ENCODE measurements at regions not wholly inside any gene's neighbourhood (a gene's known extent, or its start where the extent isn't known, plus 50 kb on each side); places are given as distances from the start of the nearest gene placed in this dataset.

- no peak for DNase-seq (ENCODE audit: low read depth)
Observed at GRCh38 chr2:129888461-129888860, 91.0 kb upstream of the RAB6C start.

- DNase-seq (ENCODE audit: low read depth), result no peak
Observed at GRCh38 chr2:129888896-129889295, 90.6 kb upstream of the RAB6C start.

- DNase-seq (ENCODE audit: low read depth), result no peak
Observed at GRCh38 chr2:129891341-129892320, 87.8 kb upstream of the RAB6C start.

GRCh38 chr2:129892360-129892759, 87.1 kb upstream of the RAB6C start:
- DNase-seq (ENCODE audit: low read depth), result no peak

GRCh38 chr2:129892773-129893172, 86.7 kb upstream of the RAB6C start:
- no peak for DNase-seq (ENCODE audit: low read depth)

GRCh38 chr2:129893244-129893643, 86.2 kb upstream of the RAB6C start:
- no peak for DNase-seq (ENCODE audit: low read depth)

GRCh38 chr2:129894616-129895015, 84.8 kb upstream of the RAB6C start:
- no peak for DNase-seq (ENCODE audit: low read depth)

GRCh38 chr2:129895061-129895460, 84.4 kb upstream of the RAB6C start:
- DNase-seq (ENCODE audit: low read depth), result no peak

GRCh38 chr2:129895526-129896082, 83.9 kb upstream of the RAB6C start:
- no peak for DNase-seq (ENCODE audit: low read depth)

- DNase-seq (ENCODE audit: low read depth), result no peak
Observed at GRCh38 chr2:129896226-129897100, 83.0 kb upstream of the RAB6C start.

GRCh38 chr2:129901754-129902415, 77.6 kb upstream of the RAB6C start:
- no peak for DNase-seq (ENCODE audit: low read depth)

GRCh38 chr2:129902731-129903585, 76.5 kb upstream of the RAB6C start:
- DNase-seq (ENCODE audit: low read depth), result no peak

- no peak for DNase-seq (ENCODE audit: low read depth)
Observed at GRCh38 chr2:129903586-129904425, 75.7 kb upstream of the RAB6C start.

GRCh38 chr2:129904532-129905446, 74.7 kb upstream of the RAB6C start:
- DNase-seq (ENCODE audit: low read depth), result no peak

- DNase-seq (ENCODE audit: low read depth), result no peak
Observed at GRCh38 chr2:129905664-129906081, 73.8 kb upstream of the RAB6C start.

GRCh38 chr2:129906139-129906860, 73.2 kb upstream of the RAB6C start:
- DNase-seq (ENCODE audit: low read depth), result no peak

GRCh38 chr2:129906861-129907235, 72.6 kb upstream of the RAB6C start:
- DNase-seq (ENCODE audit: low read depth), result no peak

Data from forelimb muscle (tissue), 1 donor.